GM06990 (cell line): ENCODE measurements at regions not wholly inside any gene's neighbourhood (a gene's known extent, or its start where the extent isn't known, plus 50 kb on each side); places are given as distances from the start of the nearest gene placed in this dataset.

Experiments
- DNase-seq: peaks from one replicate; pipeline ENCODE4 v3.0.0-alpha.2; 2011; ENCODE audit not compliant: insufficient read length; ENCODE audit errors: extremely low read depth
- H3K27me3 ChIP-seq: replicated peaks from 2 replicates; pipeline ENCODE4 v1.6.0; 2011; ENCODE audit warnings: low read length; ENCODE audit not compliant: control insufficient read depth, insufficient read depth
- H3K36me3 ChIP-seq: 2 replicates; pipeline ENCODE4 v1.5.1; 2011; ENCODE audit warnings: low read length; ENCODE audit not compliant: control insufficient read depth, insufficient read depth
- H3K4me3 ChIP-seq: replicated peaks from 2 replicates; pipeline ENCODE4 v1.5.1; 2011; ENCODE audit warnings: low read depth, mild to moderate bottlenecking, control low read depth, low read length
- TF ChIP-seq, protein P1 (sequence below): IDR thresholded peaks from 2 replicates; pipeline ENCODE4 v1.5.1; 2011; ENCODE audit warnings: low read length, control low read depth, mild to moderate bottlenecking, inconsistent platforms; ENCODE audit not compliant: insufficient read depth, poor library complexity, severe bottlenecking

DNA sequence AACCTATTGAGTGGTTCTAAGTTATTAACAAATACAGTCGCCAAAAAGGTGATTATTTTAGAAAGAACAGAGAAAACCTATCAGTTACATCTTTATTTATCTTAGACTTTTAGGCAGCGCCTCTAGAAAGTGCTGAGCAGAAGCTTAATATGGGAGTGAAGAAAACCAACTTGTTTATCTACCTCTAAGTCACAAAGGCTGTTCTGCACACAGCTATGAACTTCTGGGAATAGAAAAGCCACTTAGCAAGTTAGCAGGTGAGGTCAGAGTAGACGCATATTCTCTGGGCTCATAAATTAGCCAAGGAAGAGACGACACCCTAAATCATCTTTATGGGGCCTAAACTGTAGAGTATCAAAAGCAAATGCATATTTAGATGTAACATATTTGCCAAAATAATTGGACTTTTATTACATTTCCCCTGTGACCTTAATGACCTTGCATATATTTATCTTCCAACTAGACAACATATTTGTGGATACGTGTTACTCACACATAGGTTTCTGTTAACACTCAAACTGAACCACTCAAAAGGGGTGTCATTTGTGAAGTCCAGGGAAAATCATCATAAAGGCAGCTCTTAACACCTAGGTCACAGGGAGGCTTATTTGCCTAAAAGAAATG lies 267.1 kb downstream of the ADGB start:
- TF ChIP-seq, protein P1, sequence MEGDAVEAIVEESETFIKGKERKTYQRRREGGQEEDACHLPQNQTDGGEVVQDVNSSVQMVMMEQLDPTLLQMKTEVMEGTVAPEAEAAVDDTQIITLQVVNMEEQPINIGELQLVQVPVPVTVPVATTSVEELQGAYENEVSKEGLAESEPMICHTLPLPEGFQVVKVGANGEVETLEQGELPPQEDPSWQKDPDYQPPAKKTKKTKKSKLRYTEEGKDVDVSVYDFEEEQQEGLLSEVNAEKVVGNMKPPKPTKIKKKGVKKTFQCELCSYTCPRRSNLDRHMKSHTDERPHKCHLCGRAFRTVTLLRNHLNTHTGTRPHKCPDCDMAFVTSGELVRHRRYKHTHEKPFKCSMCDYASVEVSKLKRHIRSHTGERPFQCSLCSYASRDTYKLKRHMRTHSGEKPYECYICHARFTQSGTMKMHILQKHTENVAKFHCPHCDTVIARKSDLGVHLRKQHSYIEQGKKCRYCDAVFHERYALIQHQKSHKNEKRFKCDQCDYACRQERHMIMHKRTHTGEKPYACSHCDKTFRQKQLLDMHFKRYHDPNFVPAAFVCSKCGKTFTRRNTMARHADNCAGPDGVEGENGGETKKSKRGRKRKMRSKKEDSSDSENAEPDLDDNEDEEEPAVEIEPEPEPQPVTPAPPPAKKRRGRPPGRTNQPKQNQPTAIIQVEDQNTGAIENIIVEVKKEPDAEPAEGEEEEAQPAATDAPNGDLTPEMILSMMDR, result no peak
- no peak overlapping the region for H3K4me3 ChIP-seq
- no peaks in the 10 kb centered on the region for H3K36me3 ChIP-seq
- H3K27me3 ChIP-seq, result no peaks in the 10 kb centered on the region
- no peak for DNase-seq

DNA sequence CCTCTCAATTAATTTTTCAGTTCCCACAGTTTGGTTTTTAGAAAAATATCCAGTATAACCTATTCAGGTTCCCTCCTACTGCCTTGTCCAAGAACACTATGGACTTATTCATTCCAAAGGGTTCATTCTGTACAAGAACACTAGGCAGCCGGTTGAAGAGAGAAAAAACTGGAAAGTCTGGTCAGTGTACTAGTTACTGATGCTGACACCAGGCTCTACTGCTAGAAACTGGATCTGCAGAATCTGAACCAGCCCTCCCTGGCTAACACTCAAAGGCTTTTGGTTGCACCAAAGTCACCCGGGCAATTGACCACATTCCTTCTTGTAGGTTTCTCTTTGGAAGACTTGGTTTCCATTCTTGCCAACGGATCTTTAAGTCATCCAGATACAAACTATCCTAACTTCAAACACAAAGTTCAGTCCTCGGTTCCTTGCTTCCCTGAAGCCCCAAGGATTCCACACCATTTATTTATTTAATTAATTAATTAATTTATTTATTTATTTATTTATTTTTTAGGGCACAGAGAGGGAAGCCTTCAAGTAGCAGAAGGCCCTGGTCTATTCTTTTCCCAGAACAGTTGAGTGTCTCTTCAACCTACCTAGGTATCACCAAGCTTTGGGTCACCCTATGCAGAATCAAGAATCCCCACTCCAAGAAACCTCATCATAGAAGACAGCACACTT lies 268.1 kb downstream of the ADGB start:
- DNase-seq, result no peak
- TF ChIP-seq, protein P1, result no peak
- no peaks in the 10 kb centered on the region for H3K27me3 ChIP-seq
- no peak overlapping the region for H3K4me3 ChIP-seq
- no peaks in the 10 kb centered on the region for H3K36me3 ChIP-seq

DNA sequence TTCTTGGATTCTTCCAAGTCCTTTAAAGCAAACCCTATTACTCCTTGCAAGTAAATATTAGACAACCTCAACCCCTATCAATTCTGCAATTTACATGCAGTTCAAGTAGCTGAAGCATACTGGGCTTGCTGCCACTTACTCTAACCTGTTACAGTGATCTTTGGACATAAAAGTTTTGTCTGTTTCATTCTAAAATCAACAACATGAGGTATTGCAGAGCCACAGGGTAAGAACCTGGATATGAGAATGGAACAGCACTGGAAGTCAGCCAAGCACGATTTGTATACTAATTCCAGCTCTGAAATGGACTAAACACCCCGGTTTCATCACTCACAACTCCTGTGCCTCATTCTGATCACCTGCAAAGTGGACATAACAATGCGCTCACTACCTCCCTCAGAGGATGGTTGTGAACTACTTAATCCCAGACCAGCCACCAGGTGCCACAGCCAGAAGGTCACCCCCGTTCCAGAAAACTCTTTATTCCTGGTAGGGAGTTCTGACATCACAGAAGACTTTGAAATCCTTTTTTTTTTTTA lies 270.0 kb downstream of the ADGB start:
- DNase-seq, result no peak
- Histone ChIP-seq H3K4me3 (no peak overlapping the region), H3K36me3 (no peaks in the 10 kb centered on the region), H3K27me3 (no peaks in the 10 kb centered on the region)
- TF ChIP-seq, protein P1, result no peak

DNA sequence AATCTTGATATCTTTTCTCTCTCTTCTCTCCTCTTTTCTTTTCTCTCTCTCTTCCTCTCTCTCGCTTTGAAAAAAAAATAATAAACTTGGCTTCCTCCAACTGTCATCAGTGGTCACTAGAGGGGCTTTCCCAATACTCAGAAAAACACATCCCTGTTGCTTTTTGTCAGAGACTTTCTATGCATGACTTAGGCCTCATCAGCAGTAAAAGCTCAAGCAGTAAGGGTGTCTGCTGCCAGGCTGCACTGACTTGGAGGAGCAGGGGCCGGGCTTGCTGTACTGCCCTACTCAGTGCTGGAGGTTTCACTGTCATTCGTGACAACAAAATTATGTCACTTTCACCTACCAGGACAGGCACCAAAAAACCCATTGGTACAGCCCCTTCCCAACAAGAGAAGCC lies 272.0 kb downstream of the ADGB start:
- H3K36me3 ChIP-seq, result no peaks in the 10 kb centered on the region
- DNase-seq, result no peak
- TF ChIP-seq, protein P1, result no peak
- no peaks in the 10 kb centered on the region for H3K27me3 ChIP-seq
- no peak overlapping the region for H3K4me3 ChIP-seq

DNA sequence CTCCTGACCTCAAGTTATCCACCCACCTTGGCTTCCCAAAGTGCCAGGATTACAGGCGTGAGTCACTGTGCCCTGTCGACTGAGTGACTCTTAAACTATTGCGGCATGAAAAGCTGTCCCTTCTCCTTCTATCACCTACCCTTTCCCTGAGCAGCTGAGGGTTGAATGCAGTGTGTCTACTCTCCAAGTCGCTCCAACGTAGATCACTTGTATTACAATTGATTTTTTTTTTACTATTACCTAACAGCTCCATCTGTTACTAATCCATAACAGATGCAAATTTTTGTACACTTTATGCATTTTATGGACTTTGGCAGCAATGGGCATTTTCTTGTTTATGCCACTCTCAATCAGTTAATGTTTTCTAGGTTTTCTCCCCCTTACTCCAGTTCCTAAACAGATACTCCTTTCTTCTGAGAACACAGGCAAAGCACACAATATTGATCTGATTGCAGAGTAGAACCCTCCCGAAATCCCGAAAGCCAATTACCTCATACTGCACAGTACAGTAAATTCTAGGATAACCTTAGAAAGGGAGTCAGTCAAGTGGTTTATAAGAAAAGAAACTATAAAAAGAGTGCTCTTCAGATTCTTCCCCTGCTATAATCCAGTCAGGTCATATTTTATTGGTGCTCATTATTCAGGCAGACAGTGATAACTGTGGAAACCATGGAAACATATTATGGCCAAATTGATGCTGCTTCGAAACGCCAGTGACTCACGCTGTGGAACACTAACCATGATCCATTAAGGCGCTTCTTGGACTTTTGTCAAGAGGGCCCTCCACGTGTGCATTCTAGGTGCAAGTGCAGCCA lies 273.0 kb downstream of the ADGB start:
- Histone ChIP-seq H3K36me3 (no peaks in the 10 kb centered on the region), H3K27me3 (no peaks in the 10 kb centered on the region), H3K4me3 (no peak overlapping the region)
- DNase-seq, result no peak
- TF ChIP-seq, protein P1, result no peak
